GM13976 (cell line): ENCODE measurements at regions not wholly inside any gene's neighbourhood (a gene's known extent, or its start where the extent isn't known, plus 50 kb on each side); places are given as distances from the start of the nearest gene placed in this dataset.

Experiments used
- DNase-seq: peaks from one replicate; pipeline ENCODE4 v3.0.0; 2012; ENCODE audit warnings: low spot score
- CTCF ChIP-seq: IDR thresholded peaks from 2 replicates; pipeline ENCODE4 v1.5.1; 2012; ENCODE audit warnings: borderline replicate concordance, mild to moderate bottlenecking; ENCODE audit not compliant: insufficient read depth; ENCODE audit errors: extremely low read depth, missing control alignments, control extremely low read depth
- in situ Hi-C: fragments of 300-500 bp; cut with MboI; formaldehyde crosslinking; loops from one replicate; pipeline ENCODE4 v1.12.0; 2022; ENCODE audit warnings: low sequenced_read_pairs, mixed read lengths, inconsistent platforms; ENCODE audit not compliant: unreplicated experiment

- TF ChIP-seq CTCF, result no peak
- in situ Hi-C loops, result no loop called here
- no peak for DNase-seq
These were observed 2139.1 kb downstream of the PCDH9 start for GRCh38 chr13:65091031-65091430.

GRCh38 chr13:65090186-65090585, 2139.9 kb downstream of the PCDH9 start:
- no peak for DNase-seq
- TF ChIP-seq CTCF, result no peak
- in situ Hi-C loops, result no loop called here

GRCh38 chr13:65088906-65089305, 2141.2 kb downstream of the PCDH9 start:
- no peak for TF ChIP-seq CTCF
- no peak for DNase-seq
- in situ Hi-C loops, result no loop called here

GRCh38 chr13:65085977-65086376, 2144.2 kb downstream of the PCDH9 start:
- in situ Hi-C loops, result no loop called here
- TF ChIP-seq CTCF, result no peak
- DNase-seq, result no peak

- in situ Hi-C loops, result no loop called here
These were observed 2155.9 kb downstream of the PCDH9 start for GRCh38 chr13:65074248-65074647.

GRCh38 chr13:65064967-65065366, 2165.2 kb downstream of the PCDH9 start:
- in situ Hi-C loops, result no loop called here
- no peak for TF ChIP-seq CTCF
- DNase-seq, result no peak

More at GRCh38 chr13:65074248-65074647, 2155.9 kb downstream of the PCDH9 start:
- DNase-seq, result no peak
- no peak for TF ChIP-seq CTCF

GRCh38 chr13:65063753-65064152, 2166.4 kb downstream of the PCDH9 start:
- no peak for TF ChIP-seq CTCF
- DNase-seq, result no peak
- in situ Hi-C loops, result no loop called here
